PC-9 (cell line): ENCODE measurements at regions not wholly inside any gene's neighbourhood (a gene's known extent, or its start where the extent isn't known, plus 50 kb on each side); places are given as distances from the start of the nearest gene placed in this dataset.
"Not testable (repeated sequence)": the region's sequence is repeated elsewhere in the genome, so short reads cannot be mapped to it uniquely, and the experiment has no call there.

Experiments used
- BruUV-seq: library from RNA; stranded (reverse); fragments of 400-500 nt; replicated peaks from 2 replicates; lab custom pipeline; 2021; lab: Mats Ljungman, UMichigan
- CTCF ChIA-PET: fragments of 300-600 bp; sonication (Branson Sonifier 250); formaldehyde crosslinking; loops from one replicate; lab custom pipeline; 2022; ENCODE audit warnings: antibody characterized with exemption; lab: Charles Lee
- POLR2A ChIA-PET: fragments of 300-600 bp; sonication (Branson Sonifier 250); formaldehyde crosslinking; loops from one replicate; lab custom pipeline; 2022; ENCODE audit warnings: antibody characterized with exemption; ENCODE audit not compliant: unreplicated experiment; lab: Charles Lee
- DNase-seq, 2 experiments: peaks; one replicate each; pipeline versions ENCODE4 v3.0.0 to v3.0.0-alpha.2; 2015 to 2022; ENCODE audit warnings: mixed read lengths in 1 of 2
- H2AFZ ChIP-seq: fragments of 200-600 bp; sonication (generic); 2 replicates; pipeline ENCODE4 v1.8.1; 2017; ENCODE audit warnings: antibody characterized with exemption
- H3F3A ChIP-seq: fragments of 200-600 bp; sonication (generic); 2 replicates; pipeline ENCODE4 v1.8.1; 2017; ENCODE audit warnings: antibody characterized with exemption, mild to moderate bottlenecking, low read depth; ENCODE audit not compliant: insufficient read depth
- H3K27ac ChIP-seq: fragments of 200-600 bp; sonication (generic); 2 replicates; pipeline ENCODE4 v1.6.1; 2016; ENCODE audit warnings: mixed run types
- H3K27me3 ChIP-seq: fragments of 200-600 bp; sonication (generic); 2 replicates; pipeline ENCODE4 v1.6.1; 2016; ENCODE audit warnings: low read depth, mixed run types; ENCODE audit not compliant: insufficient read depth
- H3K36me3 ChIP-seq: fragments of 200-600 bp; sonication (generic); 2 replicates; pipeline ENCODE4 v1.6.1; 2016; ENCODE audit warnings: low read depth, mixed run types
- H3K4me1 ChIP-seq: fragments of 200-600 bp; sonication (generic); replicated peaks from 2 replicates; pipeline ENCODE4 v1.6.1; 2016; ENCODE audit warnings: mixed run types; ENCODE audit not compliant: insufficient read depth
- H3K4me2 ChIP-seq: fragments of 200-600 bp; sonication (generic); 2 replicates; pipeline ENCODE4 v1.6.1; 2017; ENCODE audit warnings: mixed run types
- H3K4me3 ChIP-seq: fragments of 200-600 bp; sonication (generic); 2 replicates; pipeline ENCODE4 v1.6.1; 2016; ENCODE audit warnings: mixed run types
- H3K79me2 ChIP-seq: fragments of 200-600 bp; sonication (generic); 2 replicates; pipeline ENCODE4 v1.6.1; 2017; ENCODE audit warnings: low read depth, mixed run types
- H3K9me2 ChIP-seq: fragments of 200-600 bp; sonication (generic); 2 replicates; pipeline ENCODE4 v1.8.1; 2017; ENCODE audit warnings: mild to moderate bottlenecking; ENCODE audit not compliant: insufficient read depth
- H3K9me3 ChIP-seq: fragments of 200-600 bp; sonication (generic); 2 replicates; pipeline ENCODE4 v1.8.1; 2016; ENCODE audit warnings: low read depth; ENCODE audit not compliant: insufficient read depth
- H4K20me1 ChIP-seq: fragments of 200-600 bp; sonication (generic); 2 replicates; pipeline ENCODE4 v1.8.1; 2017; ENCODE audit not compliant: insufficient read depth
- EZH2 ChIP-seq: fragments of 200-600 bp; sonication (generic); IDR thresholded peaks from 2 replicates; pipeline ENCODE4 v1.8.0; 2017; ENCODE audit warnings: antibody characterized with exemption, low read depth
- intact Hi-C: fragments of 100-400 bp; cut with micrococcal nuclease; formaldehyde crosslinking; loops from one replicate; pipeline ENCODE4 v1.10.0; 2022; ENCODE audit not compliant: unreplicated experiment
- TF ChIP-seq, protein P1 (sequence below): fragments of 200-600 bp; sonication (generic); conservative IDR thresholded peaks from 2 replicates; pipeline ENCODE4 v1.6.1; 2017; ENCODE audit warnings: mixed run types, antibody characterized with exemption, mild to moderate bottlenecking, moderate library complexity

DNA sequence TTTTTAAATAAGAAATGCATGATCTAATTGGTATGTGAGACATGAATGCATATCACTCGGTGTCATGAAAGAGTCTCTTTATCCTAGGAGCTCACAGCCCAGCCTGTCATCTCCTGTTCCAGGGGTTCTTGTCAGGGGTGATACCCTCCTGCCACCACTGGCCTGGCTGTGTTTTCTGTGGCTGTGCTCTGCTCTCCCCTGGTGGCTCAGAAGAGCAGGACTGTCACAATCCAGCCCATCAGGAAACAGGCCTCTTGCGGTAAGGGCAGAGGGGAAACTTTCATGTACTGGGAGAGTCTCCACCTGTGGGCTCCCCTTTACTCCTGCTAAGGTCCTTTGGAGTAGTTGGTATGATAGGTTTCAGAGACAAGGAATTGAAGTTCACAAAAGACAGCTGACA, 240.2 kb upstream of the GLRA1 start:
- no peak for DNase-seq
- TF ChIP-seq, protein P1, sequence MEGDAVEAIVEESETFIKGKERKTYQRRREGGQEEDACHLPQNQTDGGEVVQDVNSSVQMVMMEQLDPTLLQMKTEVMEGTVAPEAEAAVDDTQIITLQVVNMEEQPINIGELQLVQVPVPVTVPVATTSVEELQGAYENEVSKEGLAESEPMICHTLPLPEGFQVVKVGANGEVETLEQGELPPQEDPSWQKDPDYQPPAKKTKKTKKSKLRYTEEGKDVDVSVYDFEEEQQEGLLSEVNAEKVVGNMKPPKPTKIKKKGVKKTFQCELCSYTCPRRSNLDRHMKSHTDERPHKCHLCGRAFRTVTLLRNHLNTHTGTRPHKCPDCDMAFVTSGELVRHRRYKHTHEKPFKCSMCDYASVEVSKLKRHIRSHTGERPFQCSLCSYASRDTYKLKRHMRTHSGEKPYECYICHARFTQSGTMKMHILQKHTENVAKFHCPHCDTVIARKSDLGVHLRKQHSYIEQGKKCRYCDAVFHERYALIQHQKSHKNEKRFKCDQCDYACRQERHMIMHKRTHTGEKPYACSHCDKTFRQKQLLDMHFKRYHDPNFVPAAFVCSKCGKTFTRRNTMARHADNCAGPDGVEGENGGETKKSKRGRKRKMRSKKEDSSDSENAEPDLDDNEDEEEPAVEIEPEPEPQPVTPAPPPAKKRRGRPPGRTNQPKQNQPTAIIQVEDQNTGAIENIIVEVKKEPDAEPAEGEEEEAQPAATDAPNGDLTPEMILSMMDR = no peak
- TF ChIP-seq EZH2 = no peak
- no peaks in the 10 kb centered on the region for H3K9me2 ChIP-seq
- H3K9me3 ChIP-seq = no peaks in the 10 kb centered on the region
- H3K4me1 ChIP-seq = no peaks in the 10 kb centered on the region
- no peaks in the 10 kb centered on the region for H3K36me3 ChIP-seq
- H2AFZ ChIP-seq = no peak overlapping the region
- no peak overlapping the region for H3K4me2 ChIP-seq
- no TSS peak for BruUV-seq
- H3K4me3 ChIP-seq = no peak overlapping the region
- CTCF ChIA-PET = no interaction called here
- no peaks in the 10 kb centered on the region for H3K79me2 ChIP-seq
- no peak overlapping the region for H3K27ac ChIP-seq
- no peaks in the 10 kb centered on the region for H3F3A ChIP-seq
- POLR2A ChIA-PET = no interaction called here
- H3K27me3 ChIP-seq = no peaks in the 10 kb centered on the region
- intact Hi-C loops = no loop called here
- no peaks in the 10 kb centered on the region for H4K20me1 ChIP-seq

DNA sequence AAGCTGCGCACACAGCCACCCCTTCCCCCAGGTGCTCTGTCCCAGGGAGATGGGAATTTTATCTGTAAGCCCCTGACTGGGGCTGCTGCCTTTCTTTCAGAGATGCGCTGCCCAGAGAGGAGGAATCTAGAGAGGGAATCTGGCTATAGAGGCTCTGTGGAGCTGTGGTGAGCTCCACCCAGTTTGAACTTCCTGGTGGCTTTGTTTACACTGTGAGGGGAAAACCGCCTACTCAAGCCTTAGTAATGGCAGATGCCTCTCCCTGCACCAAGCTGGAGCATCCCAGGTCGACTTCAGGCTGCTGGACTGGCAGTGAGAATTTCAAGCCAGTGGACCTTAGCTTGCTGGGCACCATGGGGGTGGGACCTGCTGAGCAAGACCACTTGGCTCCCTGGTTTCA, 235.2 kb upstream of the GLRA1 start:
- H4K20me1 ChIP-seq, CTCF ChIA-PET, H2AFZ ChIP-seq, H3K9me3 ChIP-seq, POLR2A ChIA-PET, H3K79me2 ChIP-seq, BruUV-seq, H3K36me3 ChIP-seq, DNase-seq, intact Hi-C loops, H3K27ac ChIP-seq, H3K27me3 ChIP-seq, H3K4me3 ChIP-seq, H3F3A ChIP-seq, H3K4me1 ChIP-seq, H3K9me2 ChIP-seq, H3K4me2 ChIP-seq: not testable (repeated sequence)

DNA sequence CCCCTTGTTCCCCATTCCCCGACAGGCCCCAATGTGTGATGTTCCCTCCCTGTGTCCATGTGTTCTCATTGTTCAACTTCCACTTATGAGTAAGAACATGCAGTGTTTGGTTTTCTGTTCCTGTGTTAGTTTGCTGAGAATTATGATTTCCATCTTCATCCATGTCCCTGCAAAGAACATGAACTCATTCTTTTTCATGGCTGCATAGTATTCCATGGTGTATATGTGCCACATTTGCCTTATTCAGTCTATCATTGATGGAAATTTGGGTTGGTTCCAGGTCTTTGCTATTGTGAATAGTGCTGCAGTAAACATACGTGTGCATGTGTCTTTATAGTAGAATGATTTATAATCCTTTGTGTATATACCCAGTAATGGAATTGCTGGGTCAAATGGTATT, 229.8 kb upstream of the GLRA1 start:
- H3K27ac ChIP-seq, H3K9me3 ChIP-seq, H3K79me2 ChIP-seq, H3K27me3 ChIP-seq, BruUV-seq, H2AFZ ChIP-seq, H3K4me2 ChIP-seq, H3K9me2 ChIP-seq, H3F3A ChIP-seq, H4K20me1 ChIP-seq, CTCF ChIA-PET, H3K4me3 ChIP-seq, intact Hi-C loops, POLR2A ChIA-PET, H3K4me1 ChIP-seq, DNase-seq, H3K36me3 ChIP-seq: not testable (repeated sequence)

DNA sequence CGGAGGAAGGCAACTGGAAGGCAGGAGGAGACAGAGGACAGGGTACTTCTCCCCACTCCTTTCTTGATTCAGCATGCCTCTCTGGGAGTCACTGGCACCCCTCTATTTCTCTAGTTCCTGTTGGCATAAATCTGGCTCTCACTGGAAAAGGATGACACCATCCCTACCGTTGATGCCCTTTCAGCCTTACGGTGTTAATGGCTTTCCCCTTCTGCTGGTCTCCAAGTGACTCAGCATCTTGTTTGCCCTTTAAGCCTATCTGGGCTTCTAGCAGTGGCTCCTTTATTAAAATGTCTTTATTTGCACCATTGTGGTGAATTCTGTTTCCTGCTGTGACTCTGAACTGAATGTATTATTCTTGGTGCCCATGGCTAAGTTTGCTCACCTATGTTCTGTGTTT, 227.3 kb upstream of the GLRA1 start:
- Histone ChIP-seq H2AFZ (no peak overlapping the region), H3K4me3 (no peak overlapping the region), H3K9me3 (no peaks in the 10 kb centered on the region), H3K27ac (no peak overlapping the region), H3K27me3 (no peaks in the 10 kb centered on the region), H3K4me2 (no peak overlapping the region), H3K9me2 (no peaks in the 10 kb centered on the region), H3K36me3 (no peaks in the 10 kb centered on the region), H3K79me2 (no peaks in the 10 kb centered on the region), H3F3A (no peaks in the 10 kb centered on the region), H3K4me1 (no peaks in the 10 kb centered on the region), H4K20me1 (no peaks in the 10 kb centered on the region)
- CTCF ChIA-PET = no interaction called here
- no peak for DNase-seq
- TF ChIP-seq, protein P1 = no peak
- TF ChIP-seq EZH2 = no peak
- BruUV-seq = no TSS peak
- POLR2A ChIA-PET = no interaction called here
- intact Hi-C loops = no loop called here
